Stimulated activated CD8-positive, alpha-beta memory T cell treated with anti-CD3 and anti-CD28 coated beads, Interleukin-2, amount 100 ng/mL, for 48 hours (primary cell): ENCODE measurements at regions not wholly inside any gene's neighbourhood (a gene's known extent, or its start where the extent isn't known, plus 50 kb on each side); places are given as distances from the start of the nearest gene placed in this dataset.

Experiments
- DNase-seq, 2 donors: peaks; one replicate each; pipeline ENCODE4 v3.0.0-alpha.2; 2020; ENCODE audit warnings: low read depth in 2 of 2

DNA sequence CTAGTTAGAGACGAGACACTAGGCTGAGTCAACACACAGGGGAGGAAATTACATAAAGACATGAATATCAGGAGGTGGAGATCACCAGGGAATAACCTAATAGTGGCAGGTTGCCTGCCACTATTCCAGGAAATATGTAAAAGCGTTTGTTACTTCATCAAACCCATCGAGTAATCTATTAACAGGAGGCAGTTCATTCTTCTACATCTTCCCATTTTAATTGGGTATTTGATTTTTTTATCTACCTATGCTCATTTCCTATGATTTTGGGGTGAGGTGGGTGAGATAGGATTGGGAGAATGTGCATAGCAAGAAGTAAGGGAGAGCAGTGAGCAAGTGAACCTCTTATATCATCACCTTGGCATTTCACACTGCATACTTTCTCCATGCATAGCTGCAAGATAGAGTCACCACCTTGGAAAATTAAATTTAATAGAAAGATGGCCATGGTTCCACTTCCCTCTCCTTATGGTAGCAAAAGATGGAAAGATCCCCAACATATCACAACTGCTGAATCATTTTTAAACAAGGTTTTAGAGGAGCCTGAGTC, 312.2 kb downstream of the TMEM114 start:
- DNase-seq, result no peak

DNA sequence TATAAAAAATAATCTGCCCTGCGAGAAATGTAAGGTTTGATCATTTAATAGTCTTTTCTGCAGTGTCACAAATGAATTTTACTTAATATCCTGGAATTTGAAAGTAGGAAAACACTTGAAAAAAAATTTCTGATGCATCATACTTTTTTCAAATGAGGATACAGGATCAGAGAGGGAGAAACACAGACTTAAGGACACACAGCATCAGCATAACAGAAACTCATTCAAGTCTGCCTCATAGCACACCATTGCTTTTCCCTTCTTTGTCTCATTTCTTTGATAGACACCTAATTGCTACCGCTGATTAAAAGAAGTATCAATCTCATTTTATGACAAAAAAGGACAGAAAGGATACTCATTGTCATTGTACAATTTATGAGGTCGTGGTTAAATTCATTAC, 319.0 kb downstream of the TMEM114 start:
- no peak for DNase-seq

DNA sequence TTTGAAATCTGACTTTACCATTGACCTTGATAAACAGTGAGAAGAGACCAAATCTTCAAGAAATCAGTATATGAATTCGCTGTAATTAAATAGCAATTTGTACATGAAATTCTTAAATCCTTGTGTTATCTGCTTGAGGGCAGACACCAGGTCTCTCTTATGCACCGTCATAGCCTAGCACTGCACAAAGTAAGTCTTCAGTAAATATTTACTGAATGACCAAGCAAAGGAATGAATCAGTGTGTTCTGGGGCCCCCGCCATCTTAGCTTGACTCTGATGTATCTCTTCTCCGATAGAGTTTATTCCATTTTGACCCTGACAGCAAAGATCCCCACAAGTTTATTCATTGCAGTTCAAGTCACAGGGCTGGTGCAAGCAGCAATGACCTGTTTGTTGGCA, 328.0 kb downstream of the TMEM114 start:
- no peak for DNase-seq

DNA sequence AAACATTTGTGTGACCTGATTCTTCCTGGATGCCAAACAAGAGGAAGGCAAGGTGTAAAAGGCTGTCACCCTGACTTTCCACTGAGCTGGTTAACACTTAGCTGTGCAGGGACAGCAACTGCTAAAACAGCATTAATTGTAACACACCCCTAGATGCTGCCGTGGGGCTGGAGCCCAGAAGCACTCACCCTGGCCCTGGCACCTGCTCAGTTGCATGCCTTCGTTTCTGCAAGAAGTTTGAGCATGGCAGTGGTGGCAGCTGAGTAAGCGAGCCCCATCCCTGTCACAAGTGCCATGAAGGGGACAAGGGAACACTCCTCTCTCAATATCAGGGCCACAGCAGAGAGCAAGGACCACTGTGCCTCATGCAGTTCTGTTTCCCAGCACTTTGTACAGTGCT, 330.2 kb downstream of the TMEM114 start:
- no peak for DNase-seq

DNA sequence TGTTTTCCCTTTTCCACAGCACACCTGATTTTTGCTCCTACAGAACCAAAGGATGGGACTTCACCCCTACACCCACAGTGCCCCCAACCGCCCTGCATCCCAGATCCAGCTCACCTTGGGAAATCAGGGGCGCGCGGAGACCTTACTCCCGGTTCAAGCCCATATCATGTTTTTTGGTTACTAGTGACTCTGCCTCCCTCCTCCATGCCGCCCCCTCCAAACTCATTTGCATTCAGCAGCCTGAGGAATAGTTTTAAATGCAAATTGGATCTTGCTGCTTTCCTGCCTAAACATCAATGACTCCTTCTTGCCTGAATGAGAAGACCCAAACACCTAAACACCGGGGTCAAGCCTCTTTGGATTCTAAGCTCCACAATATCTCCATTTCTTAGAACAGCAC, 331.8 kb downstream of the TMEM114 start:
- DNase-seq, result no peak

DNA sequence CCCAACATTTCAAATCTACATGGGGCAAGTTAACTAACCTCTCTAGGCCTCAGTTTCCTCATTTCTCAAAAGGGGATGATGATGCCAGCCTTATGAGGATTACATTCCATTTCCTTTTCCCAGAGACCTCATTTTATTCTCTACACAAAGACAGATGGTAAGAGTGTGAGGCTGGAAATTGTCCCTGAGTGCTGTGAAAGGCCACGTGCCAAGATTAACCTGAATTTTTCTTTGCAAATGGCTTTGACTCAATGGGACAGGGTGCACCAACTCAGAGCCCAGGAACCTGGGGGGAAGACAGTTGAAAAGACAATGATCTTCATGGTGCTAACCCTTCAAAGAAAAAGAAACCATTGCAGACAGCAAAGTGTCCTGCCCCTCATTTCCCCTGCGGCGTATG, 332.8 kb downstream of the TMEM114 start:
- no peak for DNase-seq

DNA sequence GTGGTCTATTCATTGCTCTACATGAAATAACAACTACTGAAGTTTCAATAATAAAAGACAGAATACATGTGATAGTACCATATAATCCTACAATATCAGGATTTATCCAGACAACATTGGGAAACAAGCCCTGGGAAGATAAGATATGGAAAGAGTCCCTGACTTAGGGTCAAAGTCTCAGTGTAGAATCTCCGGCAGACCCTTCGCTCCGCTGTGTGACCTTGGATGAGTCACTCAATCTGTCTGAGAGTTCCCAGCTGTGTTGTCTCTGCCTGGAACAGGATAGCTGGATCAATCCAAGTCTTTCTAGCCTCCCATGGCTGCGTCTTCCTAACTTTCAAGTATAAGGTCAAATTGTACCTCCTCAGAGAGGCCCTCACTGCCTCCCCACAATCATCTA, 335.9 kb downstream of the TMEM114 start:
- DNase-seq, result no peak

DNA sequence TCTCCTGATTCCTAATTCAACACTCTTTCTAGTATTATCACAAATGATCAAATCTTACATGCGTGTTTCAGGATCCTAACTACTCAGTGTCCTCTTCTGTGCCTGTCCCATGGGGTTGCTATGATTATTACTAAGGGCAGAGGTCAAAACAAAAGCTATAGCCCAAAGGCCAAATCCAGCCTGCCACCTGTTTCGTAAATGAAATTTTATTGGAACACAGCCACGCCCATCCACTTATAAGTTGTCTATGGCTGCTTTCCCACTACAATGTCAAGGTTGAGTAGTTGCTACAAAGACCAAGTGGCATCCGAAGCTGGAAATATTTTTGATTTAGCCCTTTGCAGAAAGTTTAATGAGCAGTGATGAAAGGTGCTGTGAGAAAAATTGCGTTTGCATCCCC, 336.6 kb downstream of the TMEM114 start:
- no peak for DNase-seq

DNA sequence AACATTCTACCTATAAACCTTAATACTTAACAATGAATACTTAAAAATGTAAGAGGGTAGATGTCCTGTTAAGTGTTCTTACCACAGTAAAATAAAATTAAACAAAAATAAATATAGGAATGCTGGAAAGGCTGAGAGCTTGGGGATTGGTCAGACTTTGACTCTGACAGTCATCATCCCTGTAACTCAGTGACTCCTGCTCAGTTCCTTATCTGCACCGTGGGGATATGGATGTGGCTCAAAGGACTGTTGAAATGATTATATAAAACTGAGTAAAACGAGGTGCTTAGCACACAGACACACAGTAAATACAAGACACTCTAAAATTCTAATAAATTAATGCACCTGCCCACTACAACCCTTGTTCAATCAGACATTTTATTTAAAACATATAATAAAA, 338.6 kb downstream of the TMEM114 start:
- no peak for DNase-seq

DNA sequence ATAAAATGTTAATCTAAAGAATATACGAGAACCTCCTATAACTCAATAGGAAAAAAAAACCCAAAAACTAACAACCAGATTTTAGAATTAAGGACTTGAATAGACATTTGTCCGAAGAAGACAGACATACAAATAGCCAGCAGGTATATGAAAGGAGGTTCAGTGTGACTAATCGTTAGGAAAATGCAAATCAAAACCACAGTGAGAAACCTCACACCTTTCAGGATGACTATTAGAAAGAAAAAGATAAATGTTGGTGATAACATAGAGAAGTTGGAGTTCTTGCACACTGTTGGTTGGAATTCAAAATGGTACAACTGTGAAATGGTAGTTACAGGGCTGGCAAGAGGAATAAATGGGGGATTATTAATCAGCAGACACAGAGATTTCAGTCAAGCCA, 339.0 kb downstream of the TMEM114 start:
- no peak for DNase-seq

DNA sequence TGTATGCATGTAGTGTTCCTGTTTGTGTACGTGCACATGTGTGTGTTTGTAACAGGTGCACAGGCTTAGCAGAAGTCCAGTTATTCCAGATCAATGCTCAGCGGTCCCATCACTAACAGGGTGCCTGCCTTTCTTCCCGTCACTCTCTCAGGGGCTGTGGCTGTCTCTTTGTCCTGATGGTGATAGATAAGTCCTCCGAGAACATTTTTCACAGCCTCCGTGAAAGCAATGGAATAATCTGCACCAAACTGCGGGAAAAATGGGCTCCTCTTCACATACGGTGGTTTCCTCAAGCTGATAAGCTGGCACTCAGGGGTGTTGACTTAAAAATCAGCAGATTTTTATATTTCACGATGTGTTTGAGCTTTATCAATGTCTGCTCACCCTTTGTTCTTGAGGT, 342.3 kb downstream of the TMEM114 start:
- DNase-seq, result no peak

DNA sequence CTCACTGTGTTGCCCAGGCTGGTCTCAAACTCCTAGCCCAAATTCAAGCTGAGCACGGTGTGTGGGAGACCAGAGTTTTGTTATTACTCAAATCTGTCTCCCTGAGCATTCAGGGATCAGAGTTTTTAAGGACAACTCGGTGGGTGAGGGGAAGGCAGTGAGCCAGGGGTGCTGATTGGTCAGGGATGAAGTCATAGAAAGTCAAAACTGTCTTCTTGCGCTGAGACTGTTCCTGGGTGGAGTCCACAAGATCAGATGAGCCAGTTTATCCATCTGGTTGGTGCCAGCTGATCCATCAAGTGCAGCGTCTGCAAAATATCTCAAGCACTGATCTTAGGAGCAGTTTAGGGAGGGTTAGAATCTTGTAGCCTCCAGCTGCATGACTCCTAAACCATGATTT, 346.3 kb downstream of the TMEM114 start:
- no peak for DNase-seq

DNA sequence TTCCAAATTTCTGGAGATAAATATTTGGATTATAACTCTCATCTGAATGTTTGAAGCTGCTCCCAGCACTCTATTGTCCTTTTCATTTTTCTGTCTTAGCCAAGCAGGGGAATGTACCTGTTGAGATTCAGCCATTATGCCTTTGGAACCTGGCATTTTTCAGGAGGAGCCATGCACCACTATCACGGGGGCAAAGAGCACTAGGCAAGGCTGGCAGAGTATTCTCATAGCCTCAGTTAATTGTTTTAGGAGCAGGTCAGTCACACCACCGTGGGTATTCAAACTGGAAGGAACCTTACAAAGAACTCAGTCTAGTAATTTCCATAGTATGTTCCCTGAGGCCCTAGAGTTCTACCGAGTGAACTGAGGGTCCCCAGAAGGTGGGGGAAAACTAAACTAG, 348.9 kb downstream of the TMEM114 start:
- no peak for DNase-seq

DNA sequence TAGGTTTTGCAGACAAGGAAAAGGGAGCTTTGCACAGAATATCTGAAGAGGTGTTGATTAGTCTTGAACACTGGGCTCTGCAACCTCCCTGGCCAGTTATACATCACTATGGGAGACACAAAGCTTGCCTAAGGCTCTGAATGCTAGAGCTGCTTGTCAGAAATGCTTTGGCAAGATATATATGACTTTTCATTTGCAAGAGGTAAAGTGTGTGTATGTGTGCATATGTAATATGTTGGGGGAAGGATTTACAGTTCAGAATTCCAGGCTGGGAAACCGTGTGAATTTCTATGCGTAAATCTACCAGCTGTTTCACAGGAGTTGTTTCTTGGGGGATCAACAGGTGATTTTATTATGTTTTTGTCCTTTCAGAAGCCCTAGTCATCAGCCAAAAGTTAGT, 350.9 kb downstream of the TMEM114 start:
- DNase-seq, result no peak

DNA sequence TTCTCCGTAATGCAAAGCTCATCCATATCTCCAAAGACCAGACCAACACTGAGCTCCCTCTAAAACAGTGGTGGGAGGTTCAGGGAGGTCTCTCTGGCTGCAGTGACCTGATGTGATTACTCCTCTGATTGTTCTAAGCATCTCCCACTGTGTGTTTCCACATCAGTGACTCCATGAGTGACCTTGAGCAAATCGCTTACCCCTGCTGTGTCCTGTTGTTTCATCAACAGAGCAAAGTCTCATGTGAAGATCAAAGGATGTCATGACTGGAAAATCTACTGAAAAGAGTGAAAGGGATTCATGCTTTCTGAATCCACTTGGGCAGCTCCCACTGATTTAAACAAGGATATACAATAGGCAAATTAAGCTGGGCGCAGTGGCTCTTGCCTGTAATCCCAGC, 352.9 kb downstream of the TMEM114 start:
- DNase-seq, result no peak

DNA sequence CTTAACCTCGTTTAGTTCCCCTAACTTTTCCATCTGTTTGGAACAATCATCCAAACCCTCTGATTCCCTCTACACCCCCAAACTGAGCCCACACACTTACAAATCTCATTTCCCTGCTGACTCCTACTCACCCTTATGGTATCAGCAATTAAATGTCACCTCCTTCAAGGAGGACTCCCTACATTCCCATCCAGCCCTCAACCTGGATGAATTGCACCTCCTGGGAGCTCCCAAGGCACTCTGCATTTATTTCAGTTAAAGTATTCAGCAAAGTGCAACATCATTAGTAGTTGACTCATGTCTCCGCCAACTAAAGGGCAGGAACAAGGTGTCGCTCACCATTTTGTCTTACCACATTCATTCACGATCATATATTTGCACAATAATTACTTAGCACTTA, 353.5 kb downstream of the TMEM114 start:
- DNase-seq, result no peak

DNA sequence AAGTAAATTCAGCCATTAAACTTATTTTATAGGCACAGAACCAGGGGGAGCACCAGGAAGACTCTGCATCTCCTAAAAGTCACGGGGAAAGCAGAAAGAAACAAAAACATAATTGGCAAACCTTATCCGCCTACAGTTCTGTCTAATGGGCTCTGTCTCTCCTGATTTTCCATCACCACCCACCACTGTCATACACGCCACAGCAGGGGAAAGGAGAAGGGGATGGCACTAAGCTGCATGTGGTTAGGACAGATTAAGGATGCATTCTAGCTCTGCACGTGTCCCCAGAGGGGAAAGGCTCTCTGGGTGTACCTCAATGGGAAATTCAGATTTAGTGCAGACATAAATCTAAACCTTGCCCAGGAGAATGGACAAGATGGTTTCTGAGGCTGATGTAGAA, 359.8 kb downstream of the TMEM114 start:
- DNase-seq, result no peak

DNA sequence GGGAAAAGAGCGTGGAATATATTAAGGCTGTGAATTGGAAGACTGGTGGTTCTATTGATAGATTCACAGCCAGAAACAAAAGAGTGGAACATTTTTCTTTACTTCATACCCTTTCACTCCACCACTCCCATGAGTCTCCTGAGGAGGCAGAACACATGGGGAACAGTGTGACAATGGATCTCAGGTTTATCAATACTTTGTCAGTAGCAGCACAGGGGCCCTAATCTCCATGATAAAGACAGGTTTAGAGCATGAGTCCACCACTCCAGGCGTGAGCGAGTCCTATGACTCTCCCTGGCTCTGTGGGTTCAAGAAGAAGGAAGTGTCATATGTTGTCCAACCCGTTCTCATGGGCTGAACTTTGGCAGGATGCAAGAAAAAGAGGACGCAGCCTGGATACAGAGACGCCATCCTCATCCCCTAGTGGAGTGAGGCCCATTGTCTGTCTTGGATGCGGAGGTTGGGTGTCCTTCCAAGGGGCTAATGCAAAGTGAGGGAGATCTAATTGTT, 361.2 kb downstream of the TMEM114 start:
- DNase-seq, result no peak

DNA sequence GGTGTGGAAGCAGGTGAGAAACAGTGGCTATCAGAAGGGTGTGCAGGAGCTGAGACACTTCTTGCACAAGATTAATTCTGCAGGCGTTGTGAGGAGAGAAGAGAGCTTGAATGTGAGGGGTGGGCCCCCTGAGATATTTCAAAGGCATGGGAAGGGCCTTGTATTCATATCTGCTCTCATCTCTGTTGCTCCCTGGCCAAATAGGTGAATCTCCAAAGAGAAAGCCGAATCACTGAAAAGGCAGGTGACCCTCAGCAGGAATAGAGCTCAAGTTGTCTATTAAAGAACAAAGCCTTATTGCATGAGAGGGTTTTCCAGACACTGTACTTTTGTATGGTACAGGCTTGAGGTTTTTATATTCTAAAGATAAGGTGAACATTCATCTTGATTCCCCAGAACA, 373.1 kb downstream of the TMEM114 start:
- DNase-seq, result no peak

DNA sequence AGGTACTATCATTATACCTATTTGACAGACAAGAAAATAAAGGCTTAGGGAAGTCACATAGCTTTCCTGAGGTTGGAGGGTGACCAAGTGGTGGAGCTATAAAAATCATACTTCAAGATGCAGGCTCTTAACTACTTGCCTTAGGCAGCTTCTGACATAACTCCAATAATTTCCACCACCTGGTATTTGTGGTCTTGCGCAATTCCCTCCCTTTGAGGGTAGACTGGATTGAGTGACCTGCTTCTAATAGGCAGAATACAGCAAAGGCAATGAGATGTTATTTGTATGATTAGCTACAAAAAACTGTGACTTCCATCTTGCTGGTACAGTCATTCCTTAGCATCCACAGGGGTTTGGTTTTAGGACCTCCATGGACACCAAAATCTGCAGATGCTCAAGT, 385.5 kb downstream of the TMEM114 start:
- no peak for DNase-seq

DNA sequence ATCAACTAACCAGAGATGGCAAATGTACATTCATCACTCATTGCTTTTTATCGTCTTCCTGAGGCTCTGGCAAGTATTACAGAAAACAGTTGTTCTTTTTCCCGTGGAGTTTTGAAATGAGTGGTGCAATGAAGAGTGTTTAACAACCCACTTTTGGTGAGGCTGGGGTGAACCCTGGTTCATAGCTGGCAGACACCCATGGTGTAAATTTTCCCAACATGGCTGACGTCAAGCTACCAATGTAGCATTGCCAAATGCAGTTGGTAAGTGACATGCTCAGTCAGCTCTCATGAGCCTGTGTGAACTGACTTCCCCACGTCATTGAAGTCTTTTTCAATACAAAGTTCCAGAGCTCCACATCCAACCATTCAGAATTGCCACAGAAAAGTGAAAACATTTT, 386.2 kb downstream of the TMEM114 start:
- DNase-seq, result no peak

DNA sequence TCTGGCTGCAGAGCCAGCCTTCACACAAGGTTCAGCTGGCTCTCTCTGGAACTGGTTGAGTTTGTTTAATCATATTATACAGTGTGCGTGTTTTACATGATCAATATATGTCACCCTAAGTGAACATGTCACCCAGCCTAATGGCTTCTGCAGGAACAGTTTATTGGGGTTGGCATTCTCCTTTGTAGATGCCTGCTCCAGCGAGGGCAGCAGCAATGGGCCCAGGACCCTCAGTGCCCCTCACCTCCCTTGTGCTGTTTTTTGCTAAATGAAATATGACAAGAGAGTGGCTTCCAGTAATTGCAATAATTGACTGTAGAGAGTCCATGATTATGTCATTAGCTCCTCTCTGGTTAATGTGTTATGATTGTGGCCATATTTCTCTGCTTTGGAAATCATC, 387.2 kb downstream of the TMEM114 start:
- DNase-seq, result no peak

DNA sequence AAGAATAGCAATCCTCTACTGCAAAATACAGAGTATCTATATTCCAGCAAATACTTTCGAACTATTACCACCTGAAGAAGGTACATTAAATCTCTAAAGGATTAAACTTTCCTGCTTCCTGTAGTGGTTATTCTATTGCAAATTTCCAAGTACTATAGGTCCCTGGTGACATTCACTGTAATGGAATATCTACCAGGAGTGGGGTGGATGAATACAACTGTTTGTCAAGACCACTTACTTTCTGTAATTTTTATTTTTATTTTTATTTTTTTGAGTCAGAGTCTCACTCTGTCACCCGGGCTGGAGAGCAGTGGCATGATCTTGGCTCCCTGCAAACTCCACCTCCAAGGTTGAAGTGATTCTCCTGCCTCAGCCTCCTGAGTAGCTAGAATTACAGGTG, 389.5 kb downstream of the TMEM114 start:
- DNase-seq, result no peak

DNA sequence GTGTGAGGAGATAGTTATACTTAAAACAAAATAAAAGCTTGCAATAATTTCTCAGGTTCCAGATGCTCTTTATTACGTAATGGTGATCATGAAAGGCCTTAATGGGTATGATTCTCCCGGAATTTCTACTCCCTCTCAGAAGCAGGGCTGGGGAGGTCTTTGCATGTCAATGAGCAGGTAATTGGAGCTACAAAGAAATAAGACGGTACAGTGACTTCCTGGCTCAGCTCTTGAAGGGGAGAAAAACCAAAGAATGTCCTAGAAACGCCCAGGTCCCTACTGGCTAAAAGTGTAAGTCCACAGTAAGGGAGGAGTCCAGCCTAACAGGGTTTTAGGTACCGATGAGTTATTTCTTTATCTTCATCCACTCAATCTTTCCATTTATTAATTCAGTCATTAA, 390.9 kb downstream of the TMEM114 start:
- DNase-seq, result no peak

DNA sequence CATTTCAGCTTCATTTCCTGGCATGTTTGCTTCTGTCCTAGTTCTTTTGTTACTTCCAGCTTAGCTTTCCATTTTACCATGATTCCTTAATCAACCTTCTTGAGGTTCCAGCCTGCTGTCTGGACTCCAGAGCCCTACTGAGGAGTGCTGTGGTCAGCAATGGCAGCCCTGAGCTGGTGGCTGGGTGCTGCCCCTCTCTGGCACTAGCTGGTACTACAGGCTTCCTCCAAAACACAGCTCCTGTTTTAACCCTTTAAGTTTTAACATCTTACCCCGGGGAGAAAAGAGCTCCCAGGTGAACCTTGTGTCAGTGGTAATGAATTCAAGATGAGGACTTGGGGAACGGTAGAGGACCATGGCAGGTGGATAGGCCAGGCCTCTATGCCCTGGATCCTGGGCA, 395.5 kb downstream of the TMEM114 start:
- DNase-seq, result no peak
